A673 (cell line): ENCODE measurements at regions not wholly inside any gene's neighbourhood (a gene's known extent, or its start where the extent isn't known, plus 50 kb on each side); places are given as distances from the start of the nearest gene placed in this dataset.

Experiments used
- BruUV-seq: library from RNA; stranded (reverse); fragments of 400-500 nt; replicated peaks from 2 replicates; lab custom pipeline; 2021; lab: Mats Ljungman, UMichigan
- CTCF ChIA-PET: fragments of 300-600 bp; sonication (Branson Sonifier 250); formaldehyde crosslinking; loops from one replicate; lab custom pipeline; 2022; ENCODE audit warnings: antibody characterized with exemption; lab: Charles Lee
- POLR2A ChIA-PET: fragments of 300-600 bp; sonication (Branson Sonifier 250); formaldehyde crosslinking; loops from one replicate; lab custom pipeline; 2022; ENCODE audit warnings: antibody characterized with exemption; ENCODE audit not compliant: low non-redundant PET; lab: Charles Lee
- DNase-seq: peaks from one replicate; pipeline ENCODE4 v3.0.0-alpha.2; 2015; ENCODE audit warnings: low spot score
- H3K27ac ChIP-seq: fragments of 200-600 bp; sonication (generic); 2 replicates; pipeline ENCODE4 v1.5.1; 2016; ENCODE audit warnings: mixed run types, low read depth, mild to moderate bottlenecking, mixed read lengths, antibody characterized with exemption, low read length; ENCODE audit not compliant: poor library complexity, severe bottlenecking
- H3K27me3 ChIP-seq: fragments of 200-600 bp; sonication (generic); replicated peaks from 2 replicates; pipeline ENCODE4 v1.6.1; 2017; ENCODE audit warnings: mixed run types, low read depth, mild to moderate bottlenecking, mixed read lengths, antibody characterized with exemption, low read length; ENCODE audit not compliant: insufficient read depth, poor library complexity
- H3K36me3 ChIP-seq: fragments of 200-600 bp; sonication (generic); 2 replicates; pipeline ENCODE4 v1.6.1; 2016; ENCODE audit warnings: mixed run types, mild to moderate bottlenecking, mixed read lengths, antibody characterized with exemption, low read length; ENCODE audit not compliant: insufficient read depth, poor library complexity, severe bottlenecking
- H3K4me1 ChIP-seq: fragments of 200-600 bp; sonication (generic); 2 replicates; pipeline ENCODE4 v1.6.1; 2017; ENCODE audit warnings: mixed run types, mild to moderate bottlenecking, mixed read lengths, antibody characterized with exemption, low read length; ENCODE audit not compliant: insufficient read depth, poor library complexity, severe bottlenecking
- H3K4me3 ChIP-seq: fragments of 200-600 bp; sonication (generic); 2 replicates; pipeline ENCODE4 v1.5.1; 2016; ENCODE audit warnings: low read depth, mixed run types, mild to moderate bottlenecking, mixed read lengths, low read length; ENCODE audit not compliant: poor library complexity, severe bottlenecking
- H3K9me3 ChIP-seq: fragments of 200-600 bp; sonication (generic); 2 replicates; pipeline ENCODE4 v1.6.1; 2016; ENCODE audit warnings: mixed run types, low read depth, mild to moderate bottlenecking, mixed read lengths, antibody characterized with exemption, low read length; ENCODE audit not compliant: poor library complexity, severe bottlenecking
- EZH2 ChIP-seq: fragments of 200-600 bp; sonication (generic); IDR thresholded peaks from 2 replicates; pipeline ENCODE4 v1.6.1; 2017; ENCODE audit warnings: borderline replicate concordance, low read depth, mild to moderate bottlenecking, mixed read lengths, antibody characterized with exemption, low read length; ENCODE audit not compliant: poor library complexity, severe bottlenecking
- intact Hi-C: fragments of 100-400 bp; cut with micrococcal nuclease; formaldehyde crosslinking; loops from one replicate; pipeline ENCODE4 v1.10.0; 2022; ENCODE audit not compliant: unreplicated experiment
- TF ChIP-seq, protein P1 (sequence below): fragments of 300-800, 200-600 bp; sonication (generic); conservative IDR thresholded peaks from 2 replicates; pipeline ENCODE4 v1.5.1; 2017; ENCODE audit warnings: low read depth, mild to moderate bottlenecking, antibody characterized with exemption, low read length, moderate library complexity, mixed read lengths

DNA sequence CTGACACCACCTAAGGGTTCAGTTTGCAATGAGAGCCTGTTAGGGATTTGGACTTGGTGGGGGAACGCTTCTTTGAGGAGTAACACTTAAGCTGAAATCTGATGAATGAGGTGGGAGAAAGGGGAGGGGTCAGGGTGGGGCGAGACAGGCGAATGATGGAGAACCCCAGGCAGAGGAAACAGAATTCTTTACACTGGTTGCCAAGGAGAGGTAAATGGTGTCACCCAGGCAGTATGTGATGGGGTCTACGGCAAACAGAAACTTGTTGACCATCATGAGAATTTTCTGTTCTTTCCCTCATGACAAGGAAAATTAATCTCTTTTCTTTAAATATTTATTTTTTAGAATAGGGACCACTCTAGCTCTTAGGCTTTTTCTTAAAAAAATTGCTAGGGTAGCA is 157.2 kb upstream of the MITF start:
- ChIA-PET CTCF (no interaction called here), POLR2A (no interaction called here)
- intact Hi-C loops = no loop called here
- DNase-seq = no peak
- BruUV-seq = no TSS peak
- H3K27me3 ChIP-seq = no peaks in the 10 kb centered on the region
- H3K4me1 ChIP-seq = no peaks in the 10 kb centered on the region
- TF ChIP-seq, protein P1, sequence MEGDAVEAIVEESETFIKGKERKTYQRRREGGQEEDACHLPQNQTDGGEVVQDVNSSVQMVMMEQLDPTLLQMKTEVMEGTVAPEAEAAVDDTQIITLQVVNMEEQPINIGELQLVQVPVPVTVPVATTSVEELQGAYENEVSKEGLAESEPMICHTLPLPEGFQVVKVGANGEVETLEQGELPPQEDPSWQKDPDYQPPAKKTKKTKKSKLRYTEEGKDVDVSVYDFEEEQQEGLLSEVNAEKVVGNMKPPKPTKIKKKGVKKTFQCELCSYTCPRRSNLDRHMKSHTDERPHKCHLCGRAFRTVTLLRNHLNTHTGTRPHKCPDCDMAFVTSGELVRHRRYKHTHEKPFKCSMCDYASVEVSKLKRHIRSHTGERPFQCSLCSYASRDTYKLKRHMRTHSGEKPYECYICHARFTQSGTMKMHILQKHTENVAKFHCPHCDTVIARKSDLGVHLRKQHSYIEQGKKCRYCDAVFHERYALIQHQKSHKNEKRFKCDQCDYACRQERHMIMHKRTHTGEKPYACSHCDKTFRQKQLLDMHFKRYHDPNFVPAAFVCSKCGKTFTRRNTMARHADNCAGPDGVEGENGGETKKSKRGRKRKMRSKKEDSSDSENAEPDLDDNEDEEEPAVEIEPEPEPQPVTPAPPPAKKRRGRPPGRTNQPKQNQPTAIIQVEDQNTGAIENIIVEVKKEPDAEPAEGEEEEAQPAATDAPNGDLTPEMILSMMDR = no peak
- TF ChIP-seq EZH2 = no peak
- H3K4me3 ChIP-seq = no peak overlapping the region
- no peaks in the 10 kb centered on the region for H3K9me3 ChIP-seq
- H3K36me3 ChIP-seq = no peaks in the 10 kb centered on the region
- H3K27ac ChIP-seq = no peak overlapping the region

DNA sequence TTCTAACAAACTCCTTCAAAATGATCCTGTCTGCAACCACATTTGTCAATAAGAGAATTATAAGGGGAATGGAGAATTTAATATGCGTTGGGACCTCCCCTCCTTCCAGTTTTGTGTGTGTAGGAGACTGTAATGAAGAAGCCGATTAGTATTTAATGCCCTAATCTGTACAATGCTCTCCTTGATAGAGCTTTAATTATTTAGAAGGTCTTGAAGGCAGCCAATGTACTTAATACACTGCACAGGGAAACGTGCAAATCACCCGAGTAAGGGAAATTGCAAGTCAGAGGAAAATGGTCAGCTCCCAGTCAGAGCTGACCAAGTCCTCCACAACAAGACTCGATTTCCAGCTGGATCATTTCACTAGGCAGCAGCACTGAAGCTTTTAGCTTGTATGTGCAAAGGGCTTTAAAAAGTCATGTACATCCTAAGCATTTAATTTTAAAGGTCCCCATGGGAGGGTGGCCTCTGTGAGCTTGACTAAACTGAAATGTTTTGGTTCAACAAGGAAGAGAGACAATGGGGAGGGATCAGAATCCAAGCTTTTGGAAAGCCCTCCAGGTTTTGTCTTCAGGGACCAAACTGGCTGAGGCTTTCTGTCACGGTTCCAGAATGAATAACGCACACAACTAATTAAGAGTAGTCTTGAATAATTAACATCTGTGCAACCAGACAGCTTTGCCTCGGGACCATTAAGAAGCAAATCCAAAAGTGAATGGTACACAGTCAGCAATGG is 159.8 kb upstream of the MITF start:
- no peak for DNase-seq
- no TSS peak for BruUV-seq
- intact Hi-C loops = no loop called here
- POLR2A ChIA-PET = no interaction called here
- no peaks in the 10 kb centered on the region for H3K9me3 ChIP-seq
- CTCF ChIA-PET = no interaction called here
- H3K27me3 ChIP-seq = no peaks in the 10 kb centered on the region
- H3K36me3 ChIP-seq = no peaks in the 10 kb centered on the region
- TF ChIP-seq EZH2 = no peak
- TF ChIP-seq, protein P1 = no peak
- no peak overlapping the region for H3K4me3 ChIP-seq
- H3K27ac ChIP-seq = no peak overlapping the region
- no peaks in the 10 kb centered on the region for H3K4me1 ChIP-seq

DNA sequence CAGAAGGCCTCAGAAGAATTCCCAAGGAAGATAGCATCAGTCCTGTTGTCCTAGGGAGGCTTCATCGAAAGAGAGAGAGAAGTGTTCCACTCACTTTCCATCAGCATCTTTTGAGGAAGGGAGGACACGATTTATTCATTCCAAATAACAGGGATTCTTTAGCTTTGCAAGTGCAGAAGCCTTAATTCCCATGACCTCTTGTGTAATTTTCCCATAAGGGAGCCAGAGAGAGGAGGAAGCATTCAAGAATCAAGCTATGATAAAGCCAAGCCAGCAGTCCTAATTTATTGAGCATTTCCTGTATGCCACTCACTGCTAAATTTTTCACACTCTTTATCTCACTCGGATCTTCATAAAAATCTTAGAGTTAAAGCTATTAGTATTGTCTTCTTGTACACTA is 169.7 kb upstream of the MITF start:
- Histone ChIP-seq H3K9me3 (no peaks in the 10 kb centered on the region), H3K36me3 (no peaks in the 10 kb centered on the region), H3K4me3 (no peak overlapping the region), H3K4me1 (no peaks in the 10 kb centered on the region), H3K27me3 (no peaks in the 10 kb centered on the region), H3K27ac (no peak overlapping the region)
- ChIA-PET CTCF (no interaction called here), POLR2A (no interaction called here)
- TF ChIP-seq, protein P1 = no peak
- no peak for TF ChIP-seq EZH2
- BruUV-seq = no TSS peak
- DNase-seq = no peak
- intact Hi-C loops = no loop called here
